K562 (cell line): ENCODE measurements at regions not wholly inside any gene's neighbourhood (a gene's known extent, or its start where the extent isn't known, plus 50 kb on each side); places are given as distances from the start of the nearest gene placed in this dataset.
"Not testable (repeated sequence)": the region's sequence is repeated elsewhere in the genome, so short reads cannot be mapped to it uniquely, and the experiment has no call there.

ENCODE experiments used
- ATAC-seq: fragments of 200-7000 bp; cut with Tn5 transposase; 3 replicates; pipeline ENCODE4 v1.9.1; 2020; ENCODE audit warnings: moderate library complexity
- BruUV-seq: library from RNA; stranded (reverse); fragments of 400-500 nt; replicated peaks from 2 replicates; lab custom pipeline; 2021; lab: Mats Ljungman, UMichigan
- CTCF ChIA-PET: fragments of 300-600 bp; formaldehyde crosslinking; extraction: SDS; loops from one replicate; lab custom pipeline; 2021; ENCODE audit warnings: low intra/inter-chr PET ratio; lab: Yijun Ruan, JAX
- POLR2A ChIA-PET: fragments of 300-600, 350-650 bp; sonication (Branson Sonifier 250); formaldehyde crosslinking; extraction: SDS; loops from one replicate; lab custom pipeline; 2021; ENCODE audit warnings: antibody characterized with exemption, inconsistent platforms; lab: Yijun Ruan, JAX
- DNase-seq, 4 experiments: peaks; one replicate each; pipeline versions ENCODE4 v3.0.0 to v3.0.0-alpha.2; 2011 to 2018; ENCODE audit warnings: low spot score in 3 of 4, mixed read lengths in 3 of 4; ENCODE audit errors: extremely low read depth in 1 of 4
- FAIRE-seq: peaks from 2 replicates; lab custom pipeline; 2011; peaks lifted over from hg19 to GRCh38; lab: Jason Lieb, UNC
- H2AFZ ChIP-seq: 2 replicates; pipeline ENCODE4 v1.6.0; 2011; ENCODE audit warnings: low read depth, low read length, control low read depth, inconsistent platforms
- H3K27ac ChIP-seq: fragments of 200-600 bp; 3 replicates; pipeline ENCODE4 v1.8.0; 2011; ENCODE audit warnings: low read depth, mild to moderate bottlenecking, control low read depth, inconsistent platforms, low read length, moderate library complexity, mixed read lengths; ENCODE audit errors: extremely low read depth
- H3K27me3 ChIP-seq, 2 experiments: fragments of 300-600 bp in 1 of 2; 2 replicates in 1 of 2; 3 replicates in 1 of 2; pipeline versions ENCODE4 v1.6.0 to v1.8.0; 2011; ENCODE audit warnings: inconsistent platforms in 2 of 2, low read length in 2 of 2, mild to moderate bottlenecking in 1 of 2, mixed read lengths in 1 of 2, moderate library complexity in 1 of 2; ENCODE audit not compliant: control insufficient read depth in 2 of 2, insufficient read depth in 2 of 2
- H3K36me3 ChIP-seq: fragments of 300-600 bp; 3 replicates; pipeline ENCODE4 v1.8.0; 2011; ENCODE audit warnings: mild to moderate bottlenecking, low read length, inconsistent platforms; ENCODE audit not compliant: control insufficient read depth, insufficient read depth
- H3K4me1 ChIP-seq, 2 experiments: fragments of 200-600 bp in 1 of 2; replicated peaks in 1 of 2; 2 replicates in 1 of 2; 3 replicates in 1 of 2; pipeline versions ENCODE4 v1.5.1 to v1.8.0; 2011; ENCODE audit warnings: inconsistent platforms in 2 of 2, low read length in 2 of 2, mild to moderate bottlenecking in 1 of 2, mixed read lengths in 1 of 2, moderate library complexity in 1 of 2; ENCODE audit not compliant: control insufficient read depth in 2 of 2, insufficient read depth in 2 of 2
- H3K4me2 ChIP-seq: 2 replicates; pipeline ENCODE4 v1.6.1; 2011; ENCODE audit warnings: low read length, control low read depth, inconsistent platforms, mixed read lengths; ENCODE audit not compliant: insufficient read depth
- H3K4me3 ChIP-seq: fragments of 200-600 bp; sonication (generic), shearing (Covaris generic); 2 replicates; pipeline ENCODE4 v1.5.1; 2016; ENCODE audit warnings: control low read depth, inconsistent platforms
- H3K79me2 ChIP-seq: fragments of 200-600 bp; 3 replicates; pipeline ENCODE4 v1.8.0; 2011; ENCODE audit warnings: low read length, inconsistent platforms; ENCODE audit not compliant: control insufficient read depth, insufficient read depth
- H3K9ac ChIP-seq, 2 experiments: 2 replicates each; pipeline versions ENCODE4 v1.6.0 to v1.6.1; 2011; ENCODE audit warnings: low read depth in 2 of 2, low read length in 2 of 2, control low read depth in 1 of 2, inconsistent platforms in 1 of 2, mild to moderate bottlenecking in 1 of 2, mixed read lengths in 1 of 2; ENCODE audit not compliant: insufficient read depth in 1 of 2
- H3K9me1 ChIP-seq: one replicate; pipeline ENCODE4 v1.6.0; 2011; ENCODE audit warnings: inconsistent platforms, mild to moderate bottlenecking, low read length, moderate library complexity; ENCODE audit not compliant: control insufficient read depth, insufficient read depth
- H3K9me3 ChIP-seq: replicated peaks from 2 replicates; pipeline ENCODE4 v1.5.1; 2011; ENCODE audit warnings: low read depth, low read length, inconsistent platforms; ENCODE audit not compliant: control insufficient read depth, insufficient read depth
- H4K20me1 ChIP-seq: replicated peaks from 2 replicates; pipeline ENCODE4 v1.6.1; 2011; ENCODE audit warnings: low read length, inconsistent platforms, mixed read lengths; ENCODE audit not compliant: control insufficient read depth, insufficient read depth
- BCOR ChIP-seq: fragments of 450-650 bp; IDR thresholded peaks from 2 replicates; pipeline ENCODE4 v1.6.1; 2016
- BRD9 ChIP-seq: fragments of 450-650 bp; IDR thresholded peaks from 2 replicates; pipeline ENCODE4 v1.6.1; 2018; ENCODE audit warnings: low read depth; ENCODE audit not compliant: partially characterized antibody
- CCNT2 ChIP-seq: IDR thresholded peaks from 2 replicates; pipeline ENCODE4 v1.6.1; 2011; ENCODE audit warnings: borderline replicate concordance, low read depth, mild to moderate bottlenecking, moderate library complexity, mixed read lengths, low read length; ENCODE audit not compliant: insufficient read length; ENCODE audit errors: extremely low read depth
- EP300 ChIP-seq: IDR thresholded peaks from 2 replicates; pipeline ENCODE4 v1.6.1; 2012; ENCODE audit warnings: low read length, improper control_type of control experiment
- ESRRA ChIP-seq: fragments of 450-650 bp; IDR thresholded peaks from 2 replicates; pipeline ENCODE4 v1.6.1; 2014; ENCODE audit warnings: low read depth, mild to moderate bottlenecking, moderate library complexity, borderline replicate concordance
- MAFG ChIP-seq: fragments of 450-650 bp; conservative IDR thresholded peaks from 2 replicates; pipeline ENCODE4 v1.6.1; 2016; ENCODE audit warnings: missing genetic modification characterization, missing compliant biosample characterization
- PBX2 ChIP-seq, 2 experiments: IDR thresholded peaks in 1 of 2; conservative IDR thresholded peaks in 1 of 2; 2 replicates each; pipeline ENCODE4 v1.6.1; 2016; ENCODE audit warnings: low read depth in 2 of 2, mild to moderate bottlenecking in 1 of 2, missing compliant biosample characterization in 1 of 2, missing genetic modification characterization in 1 of 2, moderate library complexity in 1 of 2
- PKNOX1 ChIP-seq: fragments of 450-650 bp; IDR thresholded peaks from 2 replicates; pipeline ENCODE4 v1.6.1; 2016
- TEAD2 ChIP-seq: fragments of 450-650 bp; IDR thresholded peaks from 2 replicates; pipeline ENCODE4 v1.6.1; 2016; ENCODE audit warnings: missing genetic modification characterization, control low read depth, missing compliant biosample characterization
- ZFP36 ChIP-seq: fragments of 150-350 bp; IDR thresholded peaks from 2 replicates; pipeline ENCODE4 v1.6.1; 2018; ENCODE audit warnings: low read length, low read depth; ENCODE audit not compliant: partially characterized antibody
- ZNF146 ChIP-seq: IDR thresholded peaks from one replicate; pipeline ENCODE4 v1.6.1; 2018; ENCODE audit warnings: missing compliant biosample characterization; ENCODE audit not compliant: unreplicated experiment
- WGBS: fragments of 100-300 bp; shearing (Covaris generic); methylation state at CpG from one replicate; pipeline ENCODE4 v1.1.6; 2016; ENCODE audit warnings: low coverage, mixed read lengths; ENCODE audit not compliant: insufficient coverage; ENCODE audit errors: missing lambda C conversion rate; 5-methylcytosine and 5-hydroxymethylcytosine counted together
- in situ Hi-C: fragments of 300-500 bp; cut with MboI; formaldehyde crosslinking; loops from 4 replicates; pipeline ENCODE4 v1.15.0; 2018; ENCODE audit warnings: inconsistent platforms, mixed read lengths
- intact Hi-C: fragments of 100-400 bp; cut with micrococcal nuclease; formaldehyde crosslinking; loops from 2 replicates; pipeline ENCODE4 v1.14.2; 2022

GRCh38 chrX:47715078-47715477, 56.1 kb upstream of the UXT start:
- H3K4me3 ChIP-seq, H4K20me1 ChIP-seq, H3K9me3 ChIP-seq, BruUV-seq, intact Hi-C loops, H2AFZ ChIP-seq, in situ Hi-C loops, H3K27ac ChIP-seq, ATAC-seq, DNase-seq, H3K4me2 ChIP-seq, H3K27me3 ChIP-seq, H3K9me1 ChIP-seq, FAIRE-seq, H3K79me2 ChIP-seq, H3K9ac ChIP-seq, H3K36me3 ChIP-seq, CTCF ChIA-PET: not testable (repeated sequence)
- H3K4me1 ChIP-seq, result peaks cover 6 to 21% of the 10 kb centered on the region in 2 experiments; a peak in 4 of 5 replicates
- TF ChIP-seq BCOR, result peak; percentile 54; the same call in 1 of the 2 replicates
- TF ChIP-seq ZNF146 (CRISPR knock-in tag), result peak; percentile 78
- WGBS, result 67% methylated on average over 2 of the region's 3 CpGs
- POLR2A ChIA-PET, result interaction anchor here (0.5 kb wide), 1 partner anchor 236 kb away, joined by 3 read pairs; no protein-coding TSS in a partner anchor

GRCh38 chrX:47712675-47713074, 53.7 kb upstream of the UXT start:
- CTCF ChIA-PET; H3K9me3 ChIP-seq; BruUV-seq; H3K36me3 ChIP-seq; H3K79me2 ChIP-seq; H3K27me3 ChIP-seq; in situ Hi-C loops; H3K9me1 ChIP-seq; H4K20me1 ChIP-seq; H3K4me3 ChIP-seq; TF ChIP-seq PBX2 (CRISPR knock-in tag; IDR thresholded peaks at IDR 0.05; ENCODE audit: low read depth): not testable (repeated sequence)
- intact Hi-C loops, result loop anchor here (1.0 kb wide), 1 partner anchor 29 kb away; no protein-coding TSS in a partner anchor
- peak overlapping the region; percentile 46 for H3K4me2 ChIP-seq
- ATAC-seq (peak; percentile 94), FAIRE-seq (peak; percentile 86), DNase-seq (peak; percentile 14 to 89 (median 34))
- 0% methylated on average over 4 of the region's 4 CpGs for WGBS
- H3K4me1 ChIP-seq, result peaks cover 7 to 31% of the 10 kb centered on the region in 2 experiments
- peak overlapping the region; percentile 73 for H3K27ac ChIP-seq
- peak overlapping the region; percentile 37; the same call in 1 of the 2 replicates for H2AFZ ChIP-seq
- POLR2A ChIA-PET, result interaction anchor here (0.6 to 1.4 kb wide), 4 partner anchors 29 to 130 kb away, joined by 3 to 5 read pairs (median 4); partner anchors contain the start of gene TIMP1
- peak overlapping the region in 1 of 2 experiments; percentile 45; a peak in 1 of 4 replicates for H3K9ac ChIP-seq
- TF ChIP-seq MAFG (tag) (peak; percentile 66), TEAD2 (tag) (peak; percentile 77), BRD9 (peak; percentile 30), EP300 (peak; percentile 90), CCNT2 (peak; percentile 19), PKNOX1 (peak; percentile 46; the same call in 1 of the 2 replicates), PBX2 (tag; conservative IDR thresholded peaks at IDR 0.05; ENCODE audit: low read depth) (peak; percentile 32; the same call in 1 of the 2 replicates), ESRRA (peak; percentile 20; the same call in 1 of the 2 replicates), ZFP36 (peak; percentile 49)
